HCT116 (cell line): ENCODE measurements at regions not wholly inside any gene's neighbourhood (a gene's known extent, or its start where the extent isn't known, plus 50 kb on each side); places are given as distances from the start of the nearest gene placed in this dataset.

Experiments used
- ATAC-seq: fragments of 200-7000 bp; cut with Tn5 transposase; 2 replicates; pipeline ENCODE4 v1.9.1; 2020; ENCODE audit warnings: mild to moderate bottlenecking, moderate library complexity
- BruUV-seq: library from RNA; stranded (reverse); fragments of 400-500 nt; replicated peaks from 2 replicates; lab custom pipeline; 2021; lab: Mats Ljungman, UMichigan
- CTCF ChIA-PET: fragments of 300-600 bp; sonication (Branson Sonifier 250); formaldehyde crosslinking; loops from one replicate; lab custom pipeline; 2021; ENCODE audit warnings: antibody characterized with exemption; lab: Charles Lee
- POLR2A ChIA-PET: fragments of 300-600, 350-600 bp; sonication (Branson Sonifier 250); formaldehyde crosslinking; loops from one replicate; lab custom pipeline; 2021; ENCODE audit warnings: antibody characterized with exemption; lab: Charles Lee
- RAD21 ChIA-PET, 2 experiments: fragments of 300-600 bp; sonication (Branson Sonifier 250); formaldehyde crosslinking; loops; one replicate each; lab custom pipeline; 2023; ENCODE audit warnings: low total read pairs in 2 of 2; ENCODE audit not compliant: uncharacterized antibody in 2 of 2, unreplicated experiment in 2 of 2, low non-redundant PET in 1 of 2; lab: Charles Lee
- DNase-seq: peaks from one replicate; pipeline ENCODE4 v3.0.0-alpha.2; 2010; ENCODE audit warnings: low read depth, low spot score
- H2AFZ ChIP-seq: fragments of 200-600 bp; shearing (Covaris generic), sonication (generic); 2 replicates; pipeline ENCODE4 v1.6.1; 2017; ENCODE audit warnings: low read depth, mixed run types, mixed read lengths, antibody characterized with exemption, low read length; ENCODE audit not compliant: poor library complexity, severe bottlenecking
- H3K27ac ChIP-seq: 2 replicates; pipeline ENCODE4 v1.5.1; 2012; ENCODE audit warnings: low read depth, low read length
- H3K27me3 ChIP-seq: fragments of 200-600 bp; sonication (generic); 2 replicates; pipeline ENCODE4 v1.6.1; 2016; ENCODE audit warnings: mixed run types, low read length, mixed read lengths; ENCODE audit not compliant: insufficient read depth
- H3K36me3 ChIP-seq, 2 experiments: fragments of 200-500 bp in 1 of 2; fragments of 200-600 bp in 1 of 2; sonication (Bioruptor generic) in 1 of 2; sonication (generic) in 1 of 2; 2 replicates each; pipeline versions ENCODE4 v1.5.1 to v1.6.1; 2014 to 2016; ENCODE audit warnings: low read length in 2 of 2, inconsistent platforms in 1 of 2, mixed read lengths in 1 of 2, mixed run types in 1 of 2; ENCODE audit not compliant: insufficient read depth in 2 of 2, control insufficient read depth in 1 of 2
- H3K4me1 ChIP-seq, 2 experiments: fragments of 200-600 bp in 1 of 2; sonication (generic) in 1 of 2; 2 replicates each; pipeline versions ENCODE4 v1.5.1 to v1.6.1; 2012 to 2017; ENCODE audit warnings: low read length in 2 of 2, inconsistent platforms in 1 of 2, mild to moderate bottlenecking in 1 of 2, mixed read lengths in 1 of 2, mixed run types in 1 of 2, moderate library complexity in 1 of 2; ENCODE audit not compliant: insufficient read depth in 2 of 2, control insufficient read depth in 1 of 2
- H3K4me2 ChIP-seq: fragments of 200-600 bp; sonication (generic); 2 replicates; pipeline ENCODE4 v1.6.1; 2017; ENCODE audit warnings: mixed run types, low read length, mixed read lengths
- H3K4me3 ChIP-seq, 2 experiments: fragments of 200-600 bp in 1 of 2; sonication (generic) in 1 of 2; replicated peaks in 1 of 2; 2 replicates each; pipeline ENCODE4 v1.5.1; 2011 to 2016; ENCODE audit warnings: low read length in 2 of 2, control low read depth in 1 of 2, low read depth in 1 of 2, mild to moderate bottlenecking in 1 of 2, mixed read lengths in 1 of 2, mixed run types in 1 of 2
- H3K79me2 ChIP-seq: fragments of 200-600 bp; sonication (generic); 2 replicates; pipeline ENCODE4 v1.6.1; 2017; ENCODE audit warnings: mild to moderate bottlenecking, mixed run types, low read length, moderate library complexity, mixed read lengths; ENCODE audit not compliant: insufficient read depth
- H3K9ac ChIP-seq: fragments of 200-600 bp; sonication (generic); 2 replicates; pipeline ENCODE4 v1.6.1; 2016; ENCODE audit warnings: low read length, mixed read lengths
- H3K9me2 ChIP-seq: fragments of 200-600 bp; sonication (generic), shearing (Covaris generic); 2 replicates; pipeline ENCODE4 v1.6.1; 2017; ENCODE audit warnings: mixed run types, mild to moderate bottlenecking, moderate library complexity; ENCODE audit not compliant: insufficient read depth
- H3K9me3 ChIP-seq, 2 experiments: fragments of 200-500 bp in 1 of 2; fragments of 200-600 bp in 1 of 2; sonication (Bioruptor generic) in 1 of 2; sonication (generic) in 1 of 2; 2 replicates each; pipeline ENCODE4 v1.6.1; 2014 to 2017; ENCODE audit warnings: low read length in 2 of 2, mixed read lengths in 2 of 2, inconsistent platforms in 1 of 2, low read depth in 1 of 2, mild to moderate bottlenecking in 1 of 2, mixed run types in 1 of 2, moderate library complexity in 1 of 2; ENCODE audit not compliant: control insufficient read depth in 1 of 2, insufficient read depth in 1 of 2
- H4K20me1 ChIP-seq: fragments of 200-600 bp; sonication (generic), shearing (Covaris generic); 2 replicates; pipeline ENCODE4 v1.6.1; 2017; ENCODE audit warnings: mixed run types, mild to moderate bottlenecking, moderate library complexity; ENCODE audit not compliant: insufficient read depth
- CEBPB ChIP-seq: IDR thresholded peaks from 2 replicates; pipeline ENCODE4 v1.6.1; 2012; ENCODE audit warnings: low read depth
- EGR1 ChIP-seq: IDR thresholded peaks from 2 replicates; pipeline ENCODE4 v1.6.1; 2012; ENCODE audit warnings: low read depth
- ELF1 ChIP-seq: IDR thresholded peaks from 2 replicates; pipeline ENCODE4 v1.6.1; 2012; ENCODE audit warnings: low read depth, borderline replicate concordance
- EZH2 ChIP-seq: fragments of 200-600 bp; sonication (generic); IDR thresholded peaks from 2 replicates; pipeline ENCODE4 v1.6.1; 2017; ENCODE audit warnings: antibody characterized with exemption, mixed run types
- FOSL1 ChIP-seq: IDR thresholded peaks from 2 replicates; pipeline ENCODE4 v1.6.1; 2012; ENCODE audit warnings: low read depth
- POLR2A ChIP-seq: IDR thresholded peaks from 2 replicates; pipeline ENCODE4 v1.7.0; 2011; ENCODE audit warnings: borderline replicate concordance; ENCODE audit not compliant: insufficient read depth, insufficient read length; ENCODE audit errors: extremely low read depth
- RAD21 ChIP-seq: IDR thresholded peaks from 2 replicates; pipeline ENCODE4 v1.6.1; 2012; ENCODE audit warnings: low read depth, mild to moderate bottlenecking
- SP1 ChIP-seq: IDR thresholded peaks from 2 replicates; pipeline ENCODE4 v1.6.1; 2012; ENCODE audit warnings: low read depth
- TCF7L2 ChIP-seq: IDR thresholded peaks from 2 replicates; pipeline ENCODE4 v1.7.0; 2011; ENCODE audit warnings: borderline replicate concordance, inconsistent platforms; ENCODE audit not compliant: insufficient read depth, insufficient read length; ENCODE audit errors: extremely low read depth
- YY1 ChIP-seq: IDR thresholded peaks from 2 replicates; pipeline ENCODE4 v1.6.1; 2011; ENCODE audit warnings: low read length, low read depth, moderate library complexity, mild to moderate bottlenecking; ENCODE audit not compliant: insufficient replicate concordance; ENCODE audit errors: extremely low read depth
- ZFX ChIP-seq: fragments of 450-650 bp; IDR thresholded peaks from 2 replicates; pipeline ENCODE4 v1.6.1; 2017
- ZNF274 ChIP-seq: fragments of 200-500 bp; sonication (Bioruptor generic); IDR thresholded peaks from 2 replicates; pipeline ENCODE4 v1.6.1; 2014; ENCODE audit warnings: mild to moderate bottlenecking, low read depth, low read length, inconsistent platforms
- intact Hi-C: fragments of 100-400 bp; cut with micrococcal nuclease; formaldehyde crosslinking; loops from 2 replicates; pipeline ENCODE4 v1.10.0; 2022
- TF ChIP-seq, protein P1 (sequence below): IDR thresholded peaks from 2 replicates; pipeline ENCODE4 v1.6.1; 2011; ENCODE audit warnings: mild to moderate bottlenecking, low read length, moderate library complexity; ENCODE audit not compliant: insufficient replicate concordance; ENCODE audit errors: extremely low read depth
- TF ChIP-seq, protein P2 (sequence below): IDR thresholded peaks from 2 replicates; pipeline ENCODE4 v1.6.1; 2012
- TF ChIP-seq, protein P3 (sequence below): IDR thresholded peaks from 2 replicates; pipeline ENCODE4 v1.6.1; 2012

DNA sequence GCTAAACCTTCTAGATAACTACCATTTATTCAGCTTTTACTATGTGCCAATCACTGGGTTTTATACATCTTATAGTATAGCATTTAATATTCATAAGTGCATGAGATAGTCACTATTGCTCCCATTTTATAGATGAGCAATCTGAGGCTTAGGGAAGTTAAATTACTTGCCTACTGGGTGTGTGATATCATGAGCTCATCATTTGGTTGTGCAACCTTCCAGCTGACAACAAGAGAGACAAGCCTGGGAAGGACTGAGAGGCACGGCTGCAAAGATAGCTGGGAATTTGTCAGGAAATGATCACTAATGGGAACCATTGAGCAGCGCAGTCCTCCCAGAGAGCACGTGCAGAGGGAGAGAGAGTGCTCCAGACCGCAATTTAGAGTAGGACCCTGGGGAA, 481.6 kb upstream of the KIF2A start:
- Histone ChIP-seq H3K9ac (no peak overlapping the region), H3K27ac (no peak overlapping the region), H3K4me1 (no peaks in the 10 kb centered on the region), H3K79me2 (no peaks in the 10 kb centered on the region), H3K9me3 (no peaks in the 10 kb centered on the region), H3K9me2 (no peaks in the 10 kb centered on the region), H2AFZ (no peak overlapping the region), H4K20me1 (no peaks in the 10 kb centered on the region), H3K4me2 (no peak overlapping the region), H3K36me3 (no peaks in the 10 kb centered on the region), H3K4me3 (no peak overlapping the region), H3K27me3 (peaks cover 32% of the 10 kb centered on the region)
- no peak for DNase-seq
- ChIA-PET CTCF (no interaction called here), POLR2A (no interaction called here), RAD21 (interaction anchor here in 1 of 2 experiments (0.5 kb wide), 1 partner anchor 886 kb away, joined by 3 read pairs; no protein-coding TSS in a partner anchor)
- no TSS peak for BruUV-seq
- intact Hi-C loops: no loop called here
- ATAC-seq: no peak
- TF ChIP-seq ELF1 (no peak), RAD21 (no peak), TCF7L2 (no peak), SP1 (no peak), POLR2A (no peak), ZNF274 (no peak), YY1 (no peak), CEBPB (no peak), EZH2 (no peak), FOSL1 (no peak), ZFX (no peak), EGR1 (no peak)
- TF ChIP-seq, protein P1, sequence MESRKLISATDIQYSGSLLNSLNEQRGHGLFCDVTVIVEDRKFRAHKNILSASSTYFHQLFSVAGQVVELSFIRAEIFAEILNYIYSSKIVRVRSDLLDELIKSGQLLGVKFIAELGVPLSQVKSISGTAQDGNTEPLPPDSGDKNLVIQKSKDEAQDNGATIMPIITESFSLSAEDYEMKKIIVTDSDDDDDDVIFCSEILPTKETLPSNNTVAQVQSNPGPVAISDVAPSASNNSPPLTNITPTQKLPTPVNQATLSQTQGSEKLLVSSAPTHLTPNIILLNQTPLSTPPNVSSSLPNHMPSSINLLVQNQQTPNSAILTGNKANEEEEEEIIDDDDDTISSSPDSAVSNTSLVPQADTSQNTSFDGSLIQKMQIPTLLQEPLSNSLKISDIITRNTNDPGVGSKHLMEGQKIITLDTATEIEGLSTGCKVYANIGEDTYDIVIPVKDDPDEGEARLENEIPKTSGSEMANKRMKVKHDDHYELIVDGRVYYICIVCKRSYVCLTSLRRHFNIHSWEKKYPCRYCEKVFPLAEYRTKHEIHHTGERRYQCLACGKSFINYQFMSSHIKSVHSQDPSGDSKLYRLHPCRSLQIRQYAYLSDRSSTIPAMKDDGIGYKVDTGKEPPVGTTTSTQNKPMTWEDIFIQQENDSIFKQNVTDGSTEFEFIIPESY: no peak
- TF ChIP-seq, protein P2, sequence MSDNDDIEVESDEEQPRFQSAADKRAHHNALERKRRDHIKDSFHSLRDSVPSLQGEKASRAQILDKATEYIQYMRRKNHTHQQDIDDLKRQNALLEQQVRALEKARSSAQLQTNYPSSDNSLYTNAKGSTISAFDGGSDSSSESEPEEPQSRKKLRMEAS: no peak
- TF ChIP-seq, protein P3, sequence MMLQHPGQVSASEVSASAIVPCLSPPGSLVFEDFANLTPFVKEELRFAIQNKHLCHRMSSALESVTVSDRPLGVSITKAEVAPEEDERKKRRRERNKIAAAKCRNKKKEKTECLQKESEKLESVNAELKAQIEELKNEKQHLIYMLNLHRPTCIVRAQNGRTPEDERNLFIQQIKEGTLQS: no peak
